GM19351 (cell line): ENCODE measurements at regions not wholly inside any gene's neighbourhood (a gene's known extent, or its start where the extent isn't known, plus 50 kb on each side); places are given as distances from the start of the nearest gene placed in this dataset.
"Not testable (repeated sequence)": the region's sequence is repeated elsewhere in the genome, so short reads cannot be mapped to it uniquely, and the experiment has no call there.

Experiments
- ATAC-seq: cut with Tn5 transposase; IDR thresholded peaks from one replicate; pipeline ENCODE4 v1.9.1; 2021; ENCODE audit warnings: mild to moderate bottlenecking, moderate library complexity; ENCODE audit not compliant: unreplicated experiment

- ATAC-seq: no peak
Measured at GRCh38 chr14:44873536-44873935, 88.2 kb downstream of the KLHL28 start.

GRCh38 chr14:44866770-44867169 lies 95.0 kb downstream of the KLHL28 start:
- ATAC-seq: no peak

GRCh38 chr14:44866322-44866721 lies 95.4 kb downstream of the KLHL28 start:
- ATAC-seq: no peak

- ATAC-seq: no peak
Measured at GRCh38 chr14:44863271-44863670, 98.5 kb downstream of the KLHL28 start.

GRCh38 chr14:44854114-44854513 lies 107.6 kb downstream of the KLHL28 start:
- ATAC-seq: no peak

- ATAC-seq: no peak
Measured at GRCh38 chr14:44847526-44848309, 114.0 kb downstream of the KLHL28 start.

- ATAC-seq: peak; percentile 83
Measured at GRCh38 chr14:44846232-44846824, 115.4 kb downstream of the KLHL28 start.

- not testable (repeated sequence) for ATAC-seq
Measured at GRCh38 chr14:44835928-44836327, 125.8 kb downstream of the KLHL28 start.

GRCh38 chr14:44833376-44834060 lies 128.2 kb downstream of the KLHL28 start:
- no peak for ATAC-seq

GRCh38 chr14:44830371-44830770 lies 131.4 kb downstream of the KLHL28 start:
- ATAC-seq: no peak

GRCh38 chr14:44829021-44829420 lies 132.7 kb downstream of the KLHL28 start:
- no peak for ATAC-seq

GRCh38 chr14:44828023-44828422 lies 133.7 kb downstream of the KLHL28 start:
- no peak for ATAC-seq

- ATAC-seq: no peak
Measured at GRCh38 chr14:44820230-44820964, 141.3 kb downstream of the KLHL28 start.

- ATAC-seq: no peak
Measured at GRCh38 chr14:44814196-44814595, 147.6 kb downstream of the KLHL28 start.

GRCh38 chr14:44812672-44813071 lies 149.1 kb downstream of the KLHL28 start:
- ATAC-seq: no peak

- no peak for ATAC-seq
Measured at GRCh38 chr14:44804391-44804790, 157.4 kb downstream of the KLHL28 start.

GRCh38 chr14:44803239-44803905 lies 158.4 kb downstream of the KLHL28 start:
- peak; percentile 96 for ATAC-seq

GRCh38 chr14:44798386-44799242 lies 163.1 kb downstream of the KLHL28 start:
- ATAC-seq: no peak

GRCh38 chr14:44795725-44796124 lies 166.0 kb downstream of the KLHL28 start:
- no peak for ATAC-seq

GRCh38 chr14:44791730-44792129 lies 170.0 kb downstream of the KLHL28 start:
- no peak for ATAC-seq
